Islet of Langerhans (tissue), 1 donor: ENCODE measurements at regions not wholly inside any gene's neighbourhood (a gene's known extent, or its start where the extent isn't known, plus 50 kb on each side); places are given as distances from the start of the nearest gene placed in this dataset.

Experiments used
- FAIRE-seq: peaks from one replicate; lab custom pipeline; 2011; peaks lifted over from hg19 to GRCh38; lab: Jason Lieb, UNC

- FAIRE-seq = no peak
Observed at GRCh38 chr5:133683646-133684596, 71.6 kb upstream of the FSTL4 start.

- no peak for FAIRE-seq
Observed at GRCh38 chr5:133682451-133682850, 70.1 kb upstream of the FSTL4 start.

- FAIRE-seq = no peak
Observed at GRCh38 chr5:133681896-133682295, 69.6 kb upstream of the FSTL4 start.

- no peak for FAIRE-seq
Observed at GRCh38 chr5:133680830-133681565, 68.7 kb upstream of the FSTL4 start.

GRCh38 chr5:133679534-133679933 is 67.2 kb upstream of the FSTL4 start:
- FAIRE-seq = no peak

- FAIRE-seq = no peak
Observed at GRCh38 chr5:133675376-133676154, 63.2 kb upstream of the FSTL4 start.

GRCh38 chr5:133670336-133670735 is 58.0 kb upstream of the FSTL4 start:
- no peak for FAIRE-seq

GRCh38 chr5:133669472-133669871 is 57.1 kb upstream of the FSTL4 start:
- FAIRE-seq = no peak

- no peak for FAIRE-seq
Observed at GRCh38 chr5:133668458-133668857, 56.1 kb upstream of the FSTL4 start.

GRCh38 chr5:133667217-133667616 is 54.9 kb upstream of the FSTL4 start:
- FAIRE-seq = no peak

- FAIRE-seq = no peak
Observed at GRCh38 chr5:133665571-133665970, 53.2 kb upstream of the FSTL4 start.

- FAIRE-seq = no peak
Observed at GRCh38 chr5:133664422-133664821, 52.1 kb upstream of the FSTL4 start.

- FAIRE-seq = no peak
Observed at GRCh38 chr5:133663397-133664054, 51.2 kb upstream of the FSTL4 start.

GRCh38 chr5:133662578-133662977 is 50.2 kb upstream of the FSTL4 start:
- no peak for FAIRE-seq
